ENCODE measurements at regions not wholly inside any gene's neighbourhood (a gene's known extent, or its start where the extent isn't known, plus 50 kb on each side); places are given as distances from the start of the nearest gene placed in this dataset.
"Not testable (repeated sequence)": the region's sequence is repeated elsewhere in the genome, so short reads cannot be mapped to it uniquely, and the experiment has no call there.

- DNase-seq (ENCODE audit: low spot score) = no peak
These were observed 50.5 kb upstream of the PARP4 start for GRCh38 chr13:24563087-24563486.

DNA sequence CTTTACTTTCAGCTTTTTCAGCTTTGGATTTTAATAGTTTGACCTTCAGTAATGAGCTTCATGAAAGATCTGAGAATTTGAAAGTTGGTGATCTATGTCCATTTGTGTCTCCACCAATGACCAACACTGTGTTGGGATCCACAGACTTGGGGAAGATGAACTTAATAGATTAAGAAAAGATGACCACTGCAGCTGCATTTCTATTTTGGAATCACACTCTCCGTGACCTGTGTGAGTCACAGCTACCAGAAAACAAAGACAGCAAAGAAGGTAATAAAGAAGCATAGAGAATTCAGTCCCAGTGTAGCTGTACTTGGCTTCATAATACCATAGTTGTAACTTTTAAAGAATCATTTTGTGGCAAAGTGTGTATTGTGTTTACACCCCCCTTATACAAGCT, 51.4 kb upstream of the PARP4 start:
- not testable (repeated sequence) for DNase-seq (ENCODE audit: low spot score)

DNA sequence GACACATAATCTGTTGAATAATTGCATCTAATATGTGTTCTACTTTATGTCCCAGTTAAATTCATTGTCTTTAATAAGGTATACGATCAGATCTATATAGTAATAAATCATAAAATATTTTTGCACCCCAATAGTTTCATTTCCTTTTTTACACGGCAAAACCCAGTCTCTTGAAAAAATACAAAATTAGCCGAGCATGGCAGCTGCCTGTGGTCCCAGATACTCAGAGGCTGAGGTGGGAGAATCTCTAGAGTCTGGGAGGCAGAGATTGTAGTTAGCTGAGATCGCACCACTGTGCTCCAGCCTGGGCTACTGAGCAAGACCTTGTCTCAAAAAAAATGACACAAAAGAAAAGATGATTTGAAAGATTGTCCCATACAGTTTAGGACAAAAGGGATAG, 52.3 kb upstream of the PARP4 start:
- no peak for DNase-seq (ENCODE audit: low spot score)

DNA sequence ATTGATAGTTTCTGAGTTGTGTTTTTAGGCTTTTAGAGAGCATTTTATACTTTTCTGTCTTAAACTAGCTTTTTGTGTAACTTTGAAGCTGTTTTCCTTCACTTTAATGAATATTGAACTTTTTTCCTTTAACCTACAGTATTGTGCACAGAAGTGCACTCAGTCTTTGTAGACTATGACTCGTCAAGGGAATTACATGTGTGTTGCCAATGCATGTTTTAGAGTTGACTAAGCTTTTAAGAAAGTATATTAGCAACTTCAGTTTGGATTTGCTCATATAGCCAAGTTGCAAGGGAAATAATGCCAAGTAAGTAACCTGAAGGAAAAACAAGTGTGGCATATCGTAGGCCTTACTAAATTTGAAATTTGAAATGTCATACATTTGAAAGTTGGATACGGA, 55.0 kb upstream of the PARP4 start:
- DNase-seq (ENCODE audit: low spot score) = not testable (repeated sequence)

DNA sequence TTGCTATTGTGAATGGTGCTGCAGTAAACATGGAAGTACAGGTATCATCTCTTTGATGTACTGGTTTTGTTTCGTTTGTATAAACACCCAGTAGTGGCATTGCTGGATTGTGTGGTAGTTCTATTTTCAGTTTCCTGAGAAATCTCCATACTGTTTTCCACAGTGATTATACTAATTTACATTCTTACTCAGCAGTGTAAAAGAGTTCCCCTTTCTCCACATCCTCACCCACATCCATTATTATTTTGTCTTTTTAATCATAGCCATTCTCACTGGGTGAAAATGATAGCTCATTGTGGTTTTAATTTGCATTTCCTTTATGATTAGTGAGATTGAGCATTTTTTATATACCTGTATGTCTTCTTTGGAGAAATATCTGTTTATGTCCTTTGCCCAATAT, 62.3 kb upstream of the PARP4 start:
- no peak for DNase-seq (ENCODE audit: low spot score)

GRCh38 chr13:24580315-24580714, 67.7 kb upstream of the PARP4 start:
- DNase-seq (ENCODE audit: low spot score) = peak; percentile 2

- not testable (repeated sequence) for DNase-seq (ENCODE audit: low spot score)
These were observed 69.0 kb upstream of the PARP4 start for GRCh38 chr13:24581578-24581977.

- not testable (repeated sequence) for DNase-seq (ENCODE audit: low spot score)
These were observed 79.1 kb upstream of the PARP4 start for GRCh38 chr13:24591697-24592096.

DNA sequence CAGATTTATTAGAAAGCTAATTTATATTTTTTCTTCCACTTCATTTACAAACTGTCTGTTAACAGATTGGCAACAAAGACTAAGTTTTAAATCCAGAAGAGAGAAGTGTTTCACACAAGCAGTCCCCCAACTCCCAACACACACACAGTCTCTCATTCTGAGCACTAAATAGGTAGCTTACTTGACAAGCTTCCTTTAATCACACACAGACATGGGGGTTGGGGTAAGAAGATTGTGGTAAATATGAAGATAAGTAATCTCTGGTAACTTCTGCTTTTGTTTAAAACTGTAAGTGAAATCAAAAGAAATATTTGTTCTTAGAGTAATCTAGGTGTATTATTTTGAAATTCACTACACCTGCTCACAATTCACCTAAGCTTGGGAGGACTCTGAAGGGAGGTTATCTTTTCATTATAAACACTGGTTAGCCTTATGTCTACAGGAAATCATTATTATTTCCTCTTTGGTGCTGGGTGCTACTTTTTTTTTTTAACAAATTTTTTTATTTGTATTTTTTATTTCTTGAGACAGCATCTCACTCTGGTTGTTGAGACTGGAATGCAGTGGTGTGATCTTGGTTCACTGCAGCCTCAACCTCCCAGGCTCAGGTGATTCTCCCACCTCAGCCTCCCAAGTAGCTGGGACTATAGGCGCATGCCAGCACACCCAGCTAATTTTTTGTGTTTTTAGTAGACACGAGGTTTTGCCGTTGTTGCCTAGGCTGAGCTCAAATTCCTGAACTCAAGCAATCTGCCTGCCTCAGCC, 82.1 kb upstream of the ATP12A start:
- not testable (repeated sequence) for DNase-seq (ENCODE audit: low spot score)

- DNase-seq (ENCODE audit: low spot score) = not testable (repeated sequence)
These were observed 81.0 kb upstream of the ATP12A start for GRCh38 chr13:24599019-24599791.

DNA sequence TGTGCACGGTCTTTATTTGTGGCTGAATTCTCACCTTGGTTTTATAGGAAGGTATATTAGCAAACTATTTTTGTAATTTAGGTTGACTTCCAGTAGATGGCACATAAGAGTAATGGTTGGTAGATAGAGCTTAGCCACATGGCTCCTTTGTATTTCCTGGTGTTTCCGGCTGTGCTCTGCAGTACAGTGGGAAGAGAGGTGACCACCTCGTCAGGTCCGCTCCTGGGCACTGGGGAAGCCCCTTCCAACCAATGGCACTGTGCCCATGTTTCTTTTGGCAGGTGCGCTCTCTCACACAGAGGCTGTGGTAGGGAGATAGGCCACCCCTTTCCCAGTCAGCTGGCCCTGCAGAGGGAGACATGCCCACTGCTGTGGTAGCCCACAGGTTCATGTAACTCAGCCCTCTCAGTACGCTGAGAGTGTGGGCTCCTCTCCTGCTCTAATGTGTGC, 74.3 kb upstream of the ATP12A start:
- DNase-seq (ENCODE audit: low spot score) = no peak

GRCh38 chr13:24606486-24607170, 73.6 kb upstream of the ATP12A start:
- DNase-seq (ENCODE audit: low spot score) = no peak

DNA sequence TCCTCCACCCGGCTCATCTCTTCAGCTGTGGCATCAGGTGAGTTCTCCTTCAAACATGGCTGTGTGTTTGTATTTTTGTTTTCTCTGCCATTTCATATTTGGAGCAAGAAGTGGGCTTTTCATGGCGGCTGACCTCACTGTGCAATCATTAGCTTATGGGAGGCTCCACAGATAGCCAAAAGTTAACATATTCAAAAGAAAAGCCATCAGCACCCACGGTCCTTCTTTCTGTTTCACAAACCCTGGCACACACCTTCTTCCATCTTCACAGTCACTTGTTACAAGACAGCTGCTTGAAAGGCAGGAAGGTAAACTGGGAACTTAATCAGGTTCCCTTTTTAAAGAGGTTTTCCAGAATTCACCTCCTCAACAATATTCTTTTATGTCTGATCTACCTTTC, 69.3 kb upstream of the ATP12A start:
- DNase-seq (ENCODE audit: low spot score) = no peak

- no peak for DNase-seq (ENCODE audit: low spot score)
These were observed 67.5 kb upstream of the ATP12A start for GRCh38 chr13:24612726-24613125.

GRCh38 chr13:24613128-24613527, 67.1 kb upstream of the ATP12A start:
- DNase-seq (ENCODE audit: low spot score) = no peak

GRCh38 chr13:24613755-24614154, 66.5 kb upstream of the ATP12A start:
- DNase-seq (ENCODE audit: low spot score) = no peak

DNA sequence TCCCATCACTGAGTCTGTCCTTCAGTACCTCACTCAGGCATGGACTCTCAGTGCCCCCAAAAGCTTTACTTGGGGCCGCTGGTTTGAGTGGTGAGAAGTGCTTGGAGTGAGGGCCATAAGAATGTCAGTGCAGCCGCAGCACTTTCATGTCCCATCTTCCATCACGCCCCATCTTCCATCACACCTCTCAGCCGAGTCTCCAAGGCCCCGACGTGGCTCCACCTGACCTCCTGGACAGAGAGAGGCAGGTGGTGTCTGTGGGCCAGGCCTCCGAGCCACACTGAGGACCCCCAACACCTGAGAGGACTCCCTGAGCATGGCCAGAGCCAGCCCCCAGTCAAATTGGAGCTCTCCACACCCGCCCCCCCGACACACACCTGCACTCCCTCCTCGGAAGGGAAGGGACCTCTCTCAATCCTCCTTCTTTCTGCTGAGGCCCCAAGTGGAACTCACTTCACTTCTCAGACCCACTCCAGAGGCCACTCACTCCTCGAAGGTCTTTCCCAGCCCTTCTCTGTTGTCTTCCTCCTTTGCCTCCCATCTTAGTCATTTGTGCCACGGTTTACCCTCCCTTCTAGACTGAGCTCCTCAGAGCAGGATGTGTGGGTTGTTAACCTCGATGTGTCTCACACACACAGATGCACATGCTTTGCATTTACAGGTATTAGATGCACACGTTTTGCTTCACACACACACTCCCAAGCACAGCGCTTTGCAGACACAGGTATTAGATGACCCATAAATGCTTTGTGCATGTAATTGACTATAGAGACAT, 65.7 kb upstream of the ATP12A start:
- no peak for DNase-seq (ENCODE audit: low spot score)

DNA sequence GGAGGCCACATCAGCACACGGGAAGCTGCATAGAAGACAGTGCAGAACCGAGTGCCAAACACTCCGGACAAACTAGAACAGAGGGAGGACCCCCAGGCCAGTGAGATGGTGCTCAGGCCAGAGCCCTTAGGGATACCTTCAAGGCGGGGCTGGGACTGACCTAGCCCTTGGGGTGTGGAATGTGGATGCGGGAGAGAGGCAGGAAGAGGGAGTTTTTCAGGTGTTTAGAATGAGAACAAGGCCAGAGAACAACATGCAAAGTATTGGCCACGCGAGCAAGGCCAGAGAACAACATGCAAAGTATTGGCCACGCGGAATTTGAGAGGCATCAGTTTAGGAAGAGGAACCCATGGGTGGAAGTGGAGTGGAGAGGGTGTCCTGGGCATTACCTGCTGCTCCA, 65.1 kb upstream of the ATP12A start:
- no peak for DNase-seq (ENCODE audit: low spot score)

- DNase-seq (ENCODE audit: low spot score) = no peak
These were observed 64.2 kb upstream of the ATP12A start for GRCh38 chr13:24615911-24616472.

GRCh38 chr13:24616514-24616913, 63.7 kb upstream of the ATP12A start:
- DNase-seq (ENCODE audit: low spot score) = no peak

- DNase-seq (ENCODE audit: low spot score) = no peak
These were observed 62.8 kb upstream of the ATP12A start for GRCh38 chr13:24617256-24618010.
